WTC11 (cell line): ENCODE measurements at regions not wholly inside any gene's neighbourhood (a gene's known extent, or its start where the extent isn't known, plus 50 kb on each side); places are given as distances from the start of the nearest gene placed in this dataset.

ENCODE experiments used
- ATAC-seq: fragments of 200-7000 bp; cut with Tn5 transposase; 2 replicates; pipeline ENCODE4 v1.10.0; 2021; ENCODE audit warnings: mild to moderate bottlenecking, moderate library complexity
- CTCF ChIA-PET: fragments of 300-600 bp; sonication (Branson Sonifier 250); formaldehyde crosslinking; loops from one replicate; lab custom pipeline; 2021; ENCODE audit warnings: antibody characterized with exemption; lab: Charles Lee
- POLR2A ChIA-PET: fragments of 350-600 bp; sonication (Branson Sonifier 250); formaldehyde crosslinking; loops from one replicate; lab custom pipeline; 2021; ENCODE audit warnings: antibody characterized with exemption; lab: Charles Lee
- DNase-seq: peaks from one replicate; pipeline ENCODE4 v3.0.0; 2021; ENCODE audit warnings: low spot score
- H3K27ac Mint-ChIP-seq: 2 replicates; pipeline ENCODE4 v1.8.0; 2021; ENCODE audit warnings: mixed read lengths
- H3K27me3 Mint-ChIP-seq: 2 replicates; pipeline ENCODE4 v1.8.0; 2021; ENCODE audit warnings: low read depth, mild to moderate bottlenecking, moderate library complexity, mixed read lengths
- H3K36me3 Mint-ChIP-seq: 2 replicates; pipeline ENCODE4 v1.8.0; 2021; ENCODE audit warnings: mixed read lengths
- H3K4me1 Mint-ChIP-seq: 2 replicates; pipeline ENCODE4 v1.8.0; 2022; ENCODE audit warnings: mixed read lengths
- H3K4me3 Mint-ChIP-seq: 2 replicates; pipeline ENCODE4 v1.8.0; 2021; ENCODE audit warnings: mild to moderate bottlenecking, moderate library complexity, mixed read lengths
- H3K9me3 Mint-ChIP-seq: 2 replicates; pipeline ENCODE4 v1.8.0; 2021; ENCODE audit warnings: mixed read lengths
- CBFB ChIP-seq: sonication (generic); formaldehyde crosslinking; IDR thresholded peaks from 2 replicates; pipeline ENCODE4 v1.8.1; 2022; ENCODE audit warnings: mild to moderate bottlenecking, low read depth, missing genetic modification reagents
- GTF2I ChIP-seq: fragments of 250-450 bp; sonication (Bioruptor Pico); conservative IDR thresholded peaks from 2 replicates; pipeline ENCODE4 v1.4.0; 2021; ENCODE audit warnings: mild to moderate bottlenecking
- MXD4 ChIP-seq: fragments of 250-450 bp; sonication (Bioruptor Pico); IDR thresholded peaks from 2 replicates; pipeline ENCODE4 v1.8.0; 2021; ENCODE audit warnings: mild to moderate bottlenecking, moderate library complexity, borderline replicate concordance
- MYBL2 ChIP-seq: sonication (generic); formaldehyde crosslinking; IDR thresholded peaks from 2 replicates; pipeline ENCODE4 v1.8.1; 2023; ENCODE audit warnings: mild to moderate bottlenecking, moderate library complexity, missing genetic modification reagents
- RORB ChIP-seq: fragments of 250-450 bp; sonication (Bioruptor Pico); IDR thresholded peaks from 2 replicates; pipeline ENCODE4 v1.9.0; 2021; ENCODE audit warnings: mild to moderate bottlenecking
- TEAD1 ChIP-seq: sonication (generic); formaldehyde crosslinking; IDR thresholded peaks from 2 replicates; pipeline ENCODE4 v1.8.0; 2022; ENCODE audit warnings: mild to moderate bottlenecking, missing genetic modification reagents
- ZNF138 ChIP-seq: sonication (generic); formaldehyde crosslinking; conservative IDR thresholded peaks from 2 replicates; pipeline ENCODE4 v1.8.1; 2022; ENCODE audit warnings: mild to moderate bottlenecking, moderate library complexity, missing genetic modification reagents
- ZNF219 ChIP-seq: sonication (generic); formaldehyde crosslinking; IDR thresholded peaks from 2 replicates; pipeline ENCODE4 v1.8.0; 2023; ENCODE audit warnings: missing genetic modification reagents, mild to moderate bottlenecking, borderline replicate concordance
- ZNF423 ChIP-seq: fragments of 250-450 bp; sonication (Bioruptor Pico); IDR thresholded peaks from 2 replicates; pipeline ENCODE4 v2.1.2; 2022; ENCODE audit warnings: mild to moderate bottlenecking, moderate library complexity
- TF ChIP-seq, protein P1 (sequence below): sonication (generic); formaldehyde crosslinking; IDR thresholded peaks from 2 replicates; pipeline ENCODE4 v1.8.1; 2023; ENCODE audit warnings: mild to moderate bottlenecking, missing genetic modification reagents
- TF ChIP-seq, protein P2 (sequence below): fragments of 200-600 bp; IDR thresholded peaks from 2 replicates; pipeline ENCODE4 v1.8.0; 2022; ENCODE audit warnings: antibody characterized with exemption
- TF ChIP-seq, protein P3 (sequence below): sonication (generic); formaldehyde crosslinking; IDR thresholded peaks from 2 replicates; pipeline ENCODE4 v1.8.1; 2023; ENCODE audit warnings: mild to moderate bottlenecking, missing genetic modification reagents, moderate library complexity
- TF ChIP-seq, protein P4 (sequence below): fragments of 250-450 bp; sonication (Bioruptor Pico); IDR thresholded peaks from 2 replicates; pipeline ENCODE4 v2.1.2; 2022; ENCODE audit warnings: mild to moderate bottlenecking, moderate library complexity
- TF ChIP-seq, protein P5 (sequence below): fragments of 250-450 bp; sonication (Bioruptor Pico); conservative IDR thresholded peaks from 2 replicates; pipeline ENCODE4 v1.9.0; 2021; ENCODE audit warnings: mild to moderate bottlenecking
- TF ChIP-seq, protein P6 (sequence below): sonication (generic); formaldehyde crosslinking; IDR thresholded peaks from 2 replicates; pipeline ENCODE4 v1.8.0; 2022; ENCODE audit warnings: missing genetic modification reagents
- TF ChIP-seq, protein P7 (sequence below): sonication (generic); formaldehyde crosslinking; IDR thresholded peaks from 2 replicates; pipeline ENCODE4 v1.8.0; 2023; ENCODE audit warnings: missing genetic modification reagents
- TF ChIP-seq, protein P8 (sequence below): sonication (generic); formaldehyde crosslinking; IDR thresholded peaks from 2 replicates; pipeline ENCODE4 v1.8.1; 2023; ENCODE audit warnings: mild to moderate bottlenecking, missing genetic modification reagents, borderline replicate concordance

DNA sequence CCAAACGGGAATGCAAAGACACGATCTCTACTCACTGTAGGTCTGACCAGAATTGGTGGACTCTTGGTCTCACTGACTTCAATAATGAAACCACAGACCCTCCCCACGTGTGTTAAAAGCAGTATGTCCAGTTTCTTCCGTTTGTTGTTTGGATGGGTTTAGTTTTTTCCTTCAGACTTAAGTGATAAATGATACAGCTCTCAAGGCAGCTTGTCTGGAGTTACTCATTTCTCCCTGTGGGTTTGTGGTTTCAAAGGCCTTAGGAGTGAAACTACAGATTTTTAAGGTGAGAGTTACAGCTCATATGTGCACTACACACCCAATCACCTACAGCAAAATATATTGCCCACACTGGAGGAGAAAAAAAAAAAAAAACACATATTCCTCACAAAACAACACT is 86.7 kb upstream of the STMND1 start (continued):
- TF ChIP-seq, protein P1, sequence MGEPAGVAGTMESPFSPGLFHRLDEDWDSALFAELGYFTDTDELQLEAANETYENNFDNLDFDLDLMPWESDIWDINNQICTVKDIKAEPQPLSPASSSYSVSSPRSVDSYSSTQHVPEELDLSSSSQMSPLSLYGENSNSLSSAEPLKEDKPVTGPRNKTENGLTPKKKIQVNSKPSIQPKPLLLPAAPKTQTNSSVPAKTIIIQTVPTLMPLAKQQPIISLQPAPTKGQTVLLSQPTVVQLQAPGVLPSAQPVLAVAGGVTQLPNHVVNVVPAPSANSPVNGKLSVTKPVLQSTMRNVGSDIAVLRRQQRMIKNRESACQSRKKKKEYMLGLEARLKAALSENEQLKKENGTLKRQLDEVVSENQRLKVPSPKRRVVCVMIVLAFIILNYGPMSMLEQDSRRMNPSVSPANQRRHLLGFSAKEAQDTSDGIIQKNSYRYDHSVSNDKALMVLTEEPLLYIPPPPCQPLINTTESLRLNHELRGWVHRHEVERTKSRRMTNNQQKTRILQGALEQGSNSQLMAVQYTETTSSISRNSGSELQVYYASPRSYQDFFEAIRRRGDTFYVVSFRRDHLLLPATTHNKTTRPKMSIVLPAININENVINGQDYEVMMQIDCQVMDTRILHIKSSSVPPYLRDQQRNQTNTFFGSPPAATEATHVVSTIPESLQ (CRISPR knock-in tag), result no peak
- no peak for TF ChIP-seq MXD4 (CRISPR knock-in tag)
- TF ChIP-seq, protein P2, sequence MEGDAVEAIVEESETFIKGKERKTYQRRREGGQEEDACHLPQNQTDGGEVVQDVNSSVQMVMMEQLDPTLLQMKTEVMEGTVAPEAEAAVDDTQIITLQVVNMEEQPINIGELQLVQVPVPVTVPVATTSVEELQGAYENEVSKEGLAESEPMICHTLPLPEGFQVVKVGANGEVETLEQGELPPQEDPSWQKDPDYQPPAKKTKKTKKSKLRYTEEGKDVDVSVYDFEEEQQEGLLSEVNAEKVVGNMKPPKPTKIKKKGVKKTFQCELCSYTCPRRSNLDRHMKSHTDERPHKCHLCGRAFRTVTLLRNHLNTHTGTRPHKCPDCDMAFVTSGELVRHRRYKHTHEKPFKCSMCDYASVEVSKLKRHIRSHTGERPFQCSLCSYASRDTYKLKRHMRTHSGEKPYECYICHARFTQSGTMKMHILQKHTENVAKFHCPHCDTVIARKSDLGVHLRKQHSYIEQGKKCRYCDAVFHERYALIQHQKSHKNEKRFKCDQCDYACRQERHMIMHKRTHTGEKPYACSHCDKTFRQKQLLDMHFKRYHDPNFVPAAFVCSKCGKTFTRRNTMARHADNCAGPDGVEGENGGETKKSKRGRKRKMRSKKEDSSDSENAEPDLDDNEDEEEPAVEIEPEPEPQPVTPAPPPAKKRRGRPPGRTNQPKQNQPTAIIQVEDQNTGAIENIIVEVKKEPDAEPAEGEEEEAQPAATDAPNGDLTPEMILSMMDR, result no peak
- TF ChIP-seq RORB, result no peak
- TF ChIP-seq, protein P3, sequence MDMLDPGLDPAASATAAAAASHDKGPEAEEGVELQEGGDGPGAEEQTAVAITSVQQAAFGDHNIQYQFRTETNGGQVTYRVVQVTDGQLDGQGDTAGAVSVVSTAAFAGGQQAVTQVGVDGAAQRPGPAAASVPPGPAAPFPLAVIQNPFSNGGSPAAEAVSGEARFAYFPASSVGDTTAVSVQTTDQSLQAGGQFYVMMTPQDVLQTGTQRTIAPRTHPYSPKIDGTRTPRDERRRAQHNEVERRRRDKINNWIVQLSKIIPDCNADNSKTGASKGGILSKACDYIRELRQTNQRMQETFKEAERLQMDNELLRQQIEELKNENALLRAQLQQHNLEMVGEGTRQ, result no peak
- no peak for TF ChIP-seq ZNF138 (CRISPR knock-in tag)

DNA sequence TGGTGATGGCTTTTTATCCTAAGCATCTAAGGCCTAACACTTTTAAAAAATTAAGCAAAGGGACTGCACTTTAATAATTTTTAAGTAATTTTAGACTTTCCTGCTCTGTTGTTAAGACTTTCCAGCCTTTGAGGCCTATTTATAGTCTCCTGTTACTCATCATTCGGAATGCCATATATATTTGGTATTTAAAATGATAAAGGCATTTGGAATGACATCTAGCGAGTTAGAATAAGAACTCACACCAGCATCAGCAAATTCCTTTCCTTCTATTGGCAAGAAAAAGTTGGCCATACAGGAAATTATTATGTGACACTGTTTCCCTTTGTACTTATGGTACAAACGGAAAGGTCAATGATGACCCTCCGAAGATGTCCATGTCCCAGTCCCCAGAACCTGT is 88.1 kb upstream of the STMND1 start:
- Mint-ChIP-seq H3K4me1 (peaks cover 9% of the 10 kb centered on the region), H3K4me3 (no peak overlapping the region), H3K36me3 (peaks cover 8% of the 10 kb centered on the region), H3K27me3 (peaks cover 9% of the 10 kb centered on the region), H3K27ac (no peak overlapping the region), H3K9me3 (peaks cover 21% of the 10 kb centered on the region)
- DNase-seq, result no peak
- ChIA-PET POLR2A (no interaction called here), CTCF (no interaction called here)
- no peak for ATAC-seq
- TF ChIP-seq MYBL2 (CRISPR knock-in tag) (no peak), ZNF423 (CRISPR knock-in tag) (no peak), CBFB (CRISPR knock-in tag) (no peak), MXD4 (CRISPR knock-in tag) (no peak), GTF2I (no peak), TEAD1 (CRISPR knock-in tag) (no peak), ZNF219 (CRISPR knock-in tag) (no peak)
- TF ChIP-seq, protein P4, sequence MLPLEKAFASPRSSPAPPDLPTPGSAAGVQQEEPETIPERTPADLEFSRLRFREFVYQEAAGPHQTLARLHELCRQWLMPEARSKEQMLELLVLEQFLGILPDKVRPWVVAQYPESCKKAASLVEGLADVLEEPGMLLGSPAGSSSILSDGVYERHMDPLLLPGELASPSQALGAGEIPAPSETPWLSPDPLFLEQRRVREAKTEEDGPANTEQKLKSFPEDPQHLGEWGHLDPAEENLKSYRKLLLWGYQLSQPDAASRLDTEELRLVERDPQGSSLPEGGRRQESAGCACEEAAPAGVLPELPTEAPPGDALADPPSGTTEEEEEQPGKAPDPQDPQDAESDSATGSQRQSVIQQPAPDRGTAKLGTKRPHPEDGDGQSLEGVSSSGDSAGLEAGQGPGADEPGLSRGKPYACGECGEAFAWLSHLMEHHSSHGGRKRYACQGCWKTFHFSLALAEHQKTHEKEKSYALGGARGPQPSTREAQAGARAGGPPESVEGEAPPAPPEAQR, result no peak
- TF ChIP-seq, protein P5, sequence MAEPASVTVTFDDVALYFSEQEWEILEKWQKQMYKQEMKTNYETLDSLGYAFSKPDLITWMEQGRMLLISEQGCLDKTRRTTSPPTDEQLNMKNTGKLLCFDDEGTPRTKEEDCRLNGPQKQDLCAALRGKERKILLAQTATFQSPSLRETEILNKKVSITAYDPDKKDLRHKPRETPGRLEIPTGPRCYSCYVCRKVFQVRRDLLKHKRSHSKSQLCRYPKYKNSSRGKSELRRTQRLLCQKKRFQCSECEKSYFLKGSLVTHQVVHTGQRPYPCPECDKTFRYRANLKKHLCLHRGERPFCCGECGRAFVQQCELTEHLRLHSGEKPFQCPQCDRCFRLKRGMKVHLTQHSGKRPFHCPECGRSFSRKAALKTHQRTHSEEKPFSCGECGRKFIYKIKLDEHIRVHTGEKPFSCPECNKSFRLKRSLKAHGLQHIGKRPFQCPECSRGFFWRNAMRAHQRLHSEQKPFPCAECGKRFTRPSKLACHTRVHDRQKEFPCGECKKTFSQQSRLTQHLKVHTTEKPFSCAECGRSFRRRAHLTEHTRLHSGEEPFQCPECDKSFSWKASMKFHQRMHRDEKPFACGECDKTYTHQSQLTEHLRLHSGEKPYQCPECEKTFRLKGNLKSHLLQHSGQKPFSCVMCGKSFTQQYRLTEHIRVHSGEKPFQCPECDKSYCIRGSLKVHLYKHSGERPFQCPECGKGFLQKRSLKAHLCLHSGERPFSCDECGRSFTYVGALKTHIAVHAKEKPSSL, result no peak
- TF ChIP-seq, protein P1 (CRISPR knock-in tag), result no peak
- TF ChIP-seq, protein P6, sequence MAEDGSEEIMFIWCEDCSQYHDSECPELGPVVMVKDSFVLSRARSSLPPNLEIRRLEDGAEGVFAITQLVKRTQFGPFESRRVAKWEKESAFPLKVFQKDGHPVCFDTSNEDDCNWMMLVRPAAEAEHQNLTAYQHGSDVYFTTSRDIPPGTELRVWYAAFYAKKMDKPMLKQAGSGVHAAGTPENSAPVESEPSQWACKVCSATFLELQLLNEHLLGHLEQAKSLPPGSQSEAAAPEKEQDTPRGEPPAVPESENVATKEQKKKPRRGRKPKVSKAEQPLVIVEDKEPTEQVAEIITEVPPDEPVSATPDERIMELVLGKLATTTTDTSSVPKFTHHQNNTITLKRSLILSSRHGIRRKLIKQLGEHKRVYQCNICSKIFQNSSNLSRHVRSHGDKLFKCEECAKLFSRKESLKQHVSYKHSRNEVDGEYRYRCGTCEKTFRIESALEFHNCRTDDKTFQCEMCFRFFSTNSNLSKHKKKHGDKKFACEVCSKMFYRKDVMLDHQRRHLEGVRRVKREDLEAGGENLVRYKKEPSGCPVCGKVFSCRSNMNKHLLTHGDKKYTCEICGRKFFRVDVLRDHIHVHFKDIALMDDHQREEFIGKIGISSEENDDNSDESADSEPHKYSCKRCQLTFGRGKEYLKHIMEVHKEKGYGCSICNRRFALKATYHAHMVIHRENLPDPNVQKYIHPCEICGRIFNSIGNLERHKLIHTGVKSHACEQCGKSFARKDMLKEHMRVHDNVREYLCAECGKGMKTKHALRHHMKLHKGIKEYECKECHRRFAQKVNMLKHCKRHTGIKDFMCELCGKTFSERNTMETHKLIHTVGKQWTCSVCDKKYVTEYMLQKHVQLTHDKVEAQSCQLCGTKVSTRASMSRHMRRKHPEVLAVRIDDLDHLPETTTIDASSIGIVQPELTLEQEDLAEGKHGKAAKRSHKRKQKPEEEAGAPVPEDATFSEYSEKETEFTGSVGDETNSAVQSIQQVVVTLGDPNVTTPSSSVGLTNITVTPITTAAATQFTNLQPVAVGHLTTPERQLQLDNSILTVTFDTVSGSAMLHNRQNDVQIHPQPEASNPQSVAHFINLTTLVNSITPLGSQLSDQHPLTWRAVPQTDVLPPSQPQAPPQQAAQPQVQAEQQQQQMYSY (CRISPR knock-in tag), result no peak
- TF ChIP-seq, protein P7, sequence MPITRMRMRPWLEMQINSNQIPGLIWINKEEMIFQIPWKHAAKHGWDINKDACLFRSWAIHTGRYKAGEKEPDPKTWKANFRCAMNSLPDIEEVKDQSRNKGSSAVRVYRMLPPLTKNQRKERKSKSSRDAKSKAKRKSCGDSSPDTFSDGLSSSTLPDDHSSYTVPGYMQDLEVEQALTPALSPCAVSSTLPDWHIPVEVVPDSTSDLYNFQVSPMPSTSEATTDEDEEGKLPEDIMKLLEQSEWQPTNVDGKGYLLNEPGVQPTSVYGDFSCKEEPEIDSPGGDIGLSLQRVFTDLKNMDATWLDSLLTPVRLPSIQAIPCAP (CRISPR knock-in tag), result no peak
- TF ChIP-seq, protein P8, sequence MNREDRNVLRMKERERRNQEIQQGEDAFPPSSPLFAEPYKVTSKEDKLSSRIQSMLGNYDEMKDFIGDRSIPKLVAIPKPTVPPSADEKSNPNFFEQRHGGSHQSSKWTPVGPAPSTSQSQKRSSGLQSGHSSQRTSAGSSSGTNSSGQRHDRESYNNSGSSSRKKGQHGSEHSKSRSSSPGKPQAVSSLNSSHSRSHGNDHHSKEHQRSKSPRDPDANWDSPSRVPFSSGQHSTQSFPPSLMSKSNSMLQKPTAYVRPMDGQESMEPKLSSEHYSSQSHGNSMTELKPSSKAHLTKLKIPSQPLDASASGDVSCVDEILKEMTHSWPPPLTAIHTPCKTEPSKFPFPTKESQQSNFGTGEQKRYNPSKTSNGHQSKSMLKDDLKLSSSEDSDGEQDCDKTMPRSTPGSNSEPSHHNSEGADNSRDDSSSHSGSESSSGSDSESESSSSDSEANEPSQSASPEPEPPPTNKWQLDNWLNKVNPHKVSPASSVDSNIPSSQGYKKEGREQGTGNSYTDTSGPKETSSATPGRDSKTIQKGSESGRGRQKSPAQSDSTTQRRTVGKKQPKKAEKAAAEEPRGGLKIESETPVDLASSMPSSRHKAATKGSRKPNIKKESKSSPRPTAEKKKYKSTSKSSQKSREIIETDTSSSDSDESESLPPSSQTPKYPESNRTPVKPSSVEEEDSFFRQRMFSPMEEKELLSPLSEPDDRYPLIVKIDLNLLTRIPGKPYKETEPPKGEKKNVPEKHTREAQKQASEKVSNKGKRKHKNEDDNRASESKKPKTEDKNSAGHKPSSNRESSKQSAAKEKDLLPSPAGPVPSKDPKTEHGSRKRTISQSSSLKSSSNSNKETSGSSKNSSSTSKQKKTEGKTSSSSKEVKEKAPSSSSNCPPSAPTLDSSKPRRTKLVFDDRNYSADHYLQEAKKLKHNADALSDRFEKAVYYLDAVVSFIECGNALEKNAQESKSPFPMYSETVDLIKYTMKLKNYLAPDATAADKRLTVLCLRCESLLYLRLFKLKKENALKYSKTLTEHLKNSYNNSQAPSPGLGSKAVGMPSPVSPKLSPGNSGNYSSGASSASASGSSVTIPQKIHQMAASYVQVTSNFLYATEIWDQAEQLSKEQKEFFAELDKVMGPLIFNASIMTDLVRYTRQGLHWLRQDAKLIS, result no peak
